ENCODE measurements at regions not wholly inside any gene's neighbourhood (a gene's known extent, or its start where the extent isn't known, plus 50 kb on each side); places are given as distances from the start of the nearest gene placed in this dataset.

- TF ChIP-seq, protein P1, sequence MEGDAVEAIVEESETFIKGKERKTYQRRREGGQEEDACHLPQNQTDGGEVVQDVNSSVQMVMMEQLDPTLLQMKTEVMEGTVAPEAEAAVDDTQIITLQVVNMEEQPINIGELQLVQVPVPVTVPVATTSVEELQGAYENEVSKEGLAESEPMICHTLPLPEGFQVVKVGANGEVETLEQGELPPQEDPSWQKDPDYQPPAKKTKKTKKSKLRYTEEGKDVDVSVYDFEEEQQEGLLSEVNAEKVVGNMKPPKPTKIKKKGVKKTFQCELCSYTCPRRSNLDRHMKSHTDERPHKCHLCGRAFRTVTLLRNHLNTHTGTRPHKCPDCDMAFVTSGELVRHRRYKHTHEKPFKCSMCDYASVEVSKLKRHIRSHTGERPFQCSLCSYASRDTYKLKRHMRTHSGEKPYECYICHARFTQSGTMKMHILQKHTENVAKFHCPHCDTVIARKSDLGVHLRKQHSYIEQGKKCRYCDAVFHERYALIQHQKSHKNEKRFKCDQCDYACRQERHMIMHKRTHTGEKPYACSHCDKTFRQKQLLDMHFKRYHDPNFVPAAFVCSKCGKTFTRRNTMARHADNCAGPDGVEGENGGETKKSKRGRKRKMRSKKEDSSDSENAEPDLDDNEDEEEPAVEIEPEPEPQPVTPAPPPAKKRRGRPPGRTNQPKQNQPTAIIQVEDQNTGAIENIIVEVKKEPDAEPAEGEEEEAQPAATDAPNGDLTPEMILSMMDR (IDR thresholded peaks at IDR 0.05 in 2 of 3, conservative IDR thresholded peaks at IDR 0.05 in 1 of 3; ENCODE audit: borderline replicate concordance in 1 of 3, insufficient read depth in 1 of 3, low read depth in 2 of 3, low read length in 2 of 3) = no peak
- TF ChIP-seq POLR2A (IDR thresholded peaks at IDR 0.05; ENCODE audit: borderline replicate concordance, extremely low read depth, insufficient read depth, insufficient read length) (no peak), JUND (IDR thresholded peaks at IDR 0.05) (peak; percentile 97), RAD21 (IDR thresholded peaks at IDR 0.05; ENCODE audit: low read depth) (peak; percentile 2; the same call in 1 of the 2 replicates), EZH2phosphoT487 (IDR thresholded peaks at IDR 0.05; ENCODE audit: borderline replicate concordance) (no peak)
These were observed 126.8 kb upstream of the STC2 start for GRCh38 chr5:173454736-173455598.

Data from HCT116 (cell line).